ENCODE measurements at regions not wholly inside any gene's neighbourhood (a gene's known extent, or its start where the extent isn't known, plus 50 kb on each side); places are given as distances from the start of the nearest gene placed in this dataset.
"Not testable (repeated sequence)": the region's sequence is repeated elsewhere in the genome, so short reads cannot be mapped to it uniquely, and the experiment has no call there.

DNA sequence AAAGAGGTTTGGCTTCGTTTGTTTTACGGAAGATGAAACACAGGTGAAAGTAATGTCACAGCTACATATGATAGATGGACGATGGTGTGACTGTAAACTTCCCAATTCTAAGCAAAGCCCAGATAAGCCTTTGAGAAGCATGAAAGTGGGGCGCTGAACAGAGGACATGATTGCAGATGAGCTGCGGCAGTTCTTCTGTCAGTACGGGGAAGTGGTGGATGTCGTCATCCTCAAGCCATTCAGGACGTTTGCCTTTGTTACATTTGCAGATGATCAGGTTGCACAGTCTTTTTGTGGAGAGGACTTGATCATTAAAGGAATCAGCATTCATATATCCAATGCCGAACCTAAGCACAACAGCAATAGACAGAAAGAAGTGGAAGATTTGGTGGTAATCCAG lies 111.5 kb upstream of the DIAPH3 start:
- ATAC-seq (ENCODE audit: low read depth) (no peak), DNase-seq (no peak)
- Mint-ChIP-seq H3K9me3 (ENCODE audit: insufficient read depth) (no peaks in the 10 kb centered on the region), H3K4me1 (no peaks in the 10 kb centered on the region), H3K4me3 (no peak overlapping the region), H3K27ac (no peak overlapping the region), H3K27me3 (peaks cover 5% of the 10 kb centered on the region)
- WGBS (ENCODE audit: insufficient coverage), result 96% methylated on average over 7 of the region's 9 CpGs
- TF ChIP-seq EZH2 (IDR thresholded peaks at IDR 0.05; ENCODE audit: borderline replicate concordance, insufficient read depth, low read depth, low read length, poor library complexity, severe bottlenecking) (no peak), CTCF (IDR thresholded peaks at IDR 0.05) (no peak)
- CTCF ChIA-PET, result no interaction called here
- Histone ChIP-seq H3K4me3 (ENCODE audit: control extremely low read depth in 1 of 5, extremely low read depth in 1 of 5, insufficient read depth in 1 of 5, low read depth in 2 of 5, low read length in 4 of 5) (no peak overlapping the region), H3K36me3 (replicated peaks in 1 of 2; ENCODE audit: control extremely low read depth in 1 of 2, control insufficient read depth in 1 of 2, extremely low read depth in 1 of 2, insufficient read depth in 2 of 2, low read length in 1 of 2) (no peaks in the 10 kb centered on the region), H3K27ac (ENCODE audit: low read length in 2 of 2) (no peak overlapping the region), H3K9ac (ENCODE audit: low read length) (no peak overlapping the region), H2AFZ (ENCODE audit: insufficient read depth, low read depth, low read length, poor library complexity, severe bottlenecking) (no peak overlapping the region), H3K4me2 (replicated peaks; ENCODE audit: low read depth, low read length, poor library complexity, severe bottlenecking) (no peak overlapping the region), H3K27me3 (replicated peaks in 1 of 4; ENCODE audit: control extremely low read depth in 1 of 4, control insufficient read depth in 3 of 4, insufficient read depth in 4 of 4, low read length in 3 of 4) (no peaks in the 10 kb centered on the region), H3K79me2 (ENCODE audit: control insufficient read depth, insufficient read depth, low read length) (no peaks in the 10 kb centered on the region), H4K20me1 (ENCODE audit: control insufficient read depth, insufficient read depth, low read length, poor library complexity, severe bottlenecking) (no peaks in the 10 kb centered on the region), H3K4me1 (ENCODE audit: control insufficient read depth in 2 of 2, insufficient read depth in 2 of 2, low read length in 2 of 2) (no peaks in the 10 kb centered on the region), H3K9me3 (ENCODE audit: control extremely low read depth in 1 of 3, control insufficient read depth in 2 of 3, insufficient read depth in 1 of 3, low read length in 2 of 3) (no peaks in the 10 kb centered on the region)
- POLR2A ChIA-PET, result no interaction called here
- intact Hi-C loops (cut with micrococcal nuclease), result no loop called here

- H3K36me3 ChIP-seq (replicated peaks in 1 of 2; ENCODE audit: control extremely low read depth in 1 of 2, control insufficient read depth in 1 of 2, extremely low read depth in 1 of 2, insufficient read depth in 2 of 2, low read length in 1 of 2); H3K27me3 ChIP-seq (replicated peaks in 1 of 4; ENCODE audit: control extremely low read depth in 1 of 4, control insufficient read depth in 3 of 4, insufficient read depth in 4 of 4, low read length in 3 of 4); H3K27ac Mint-ChIP-seq; H3K9ac ChIP-seq (ENCODE audit: low read length); H3K9me3 Mint-ChIP-seq (ENCODE audit: insufficient read depth); intact Hi-C loops (cut with micrococcal nuclease); H3K4me1 Mint-ChIP-seq; H3K9me3 ChIP-seq (ENCODE audit: control extremely low read depth in 1 of 3, control insufficient read depth in 2 of 3, insufficient read depth in 1 of 3, low read length in 2 of 3); H3K4me2 ChIP-seq (replicated peaks; ENCODE audit: low read depth, low read length, poor library complexity, severe bottlenecking); H3K4me1 ChIP-seq (ENCODE audit: control insufficient read depth in 2 of 2, insufficient read depth in 2 of 2, low read length in 2 of 2); H3K27ac ChIP-seq (ENCODE audit: low read length in 2 of 2); CTCF ChIA-PET; H4K20me1 ChIP-seq (ENCODE audit: control insufficient read depth, insufficient read depth, low read length, poor library complexity, severe bottlenecking); H3K27me3 Mint-ChIP-seq; POLR2A ChIA-PET; DNase-seq; H2AFZ ChIP-seq (ENCODE audit: insufficient read depth, low read depth, low read length, poor library complexity, severe bottlenecking); H3K4me3 Mint-ChIP-seq; H3K79me2 ChIP-seq (ENCODE audit: control insufficient read depth, insufficient read depth, low read length); ATAC-seq (ENCODE audit: low read depth); H3K4me3 ChIP-seq (ENCODE audit: control extremely low read depth in 1 of 5, extremely low read depth in 1 of 5, insufficient read depth in 1 of 5, low read depth in 2 of 5, low read length in 4 of 5): not testable (repeated sequence)
- no CpG with 5 or more reads among the region's 1 CpG for WGBS (ENCODE audit: insufficient coverage)
Measured at GRCh38 chr13:60280524-60280923, 116.5 kb upstream of the TDRD3 start.

Measured in B cell (primary cell).